Activated CD4-positive, alpha-beta T cell treated with anti-CD3 and anti-CD28 coated beads, Interleukin-2, amount 10 ng/mL, durations not matched to agents 24 days and 14 days (primary cell): ENCODE measurements at regions not wholly inside any gene's neighbourhood (a gene's known extent, or its start where the extent isn't known, plus 50 kb on each side); places are given as distances from the start of the nearest gene placed in this dataset.
A peak's percentile ranks its signal among the peaks of the same experiment; 100 is the strongest.
"Not testable (repeated sequence)": the region's sequence is repeated elsewhere in the genome, so short reads cannot be mapped to it uniquely, and the experiment has no call there.

Source experiments
- DNase-seq: peaks from one replicate; pipeline ENCODE4 v3.0.0; 2022
- H3K27ac Mint-ChIP-seq: one replicate; pipeline ENCODE4 v1.8.0; 2022; ENCODE audit warnings: mild to moderate bottlenecking, mixed read lengths
- H3K27me3 Mint-ChIP-seq: one replicate; pipeline ENCODE4 v1.8.0; 2022; ENCODE audit warnings: mixed read lengths
- H3K36me3 Mint-ChIP-seq: one replicate; pipeline ENCODE4 v1.8.0; 2022; ENCODE audit warnings: low read depth, mild to moderate bottlenecking, mixed read lengths
- H3K4me1 Mint-ChIP-seq: one replicate; pipeline ENCODE4 v1.8.0; 2021; ENCODE audit warnings: mixed read lengths
- H3K4me3 Mint-ChIP-seq: one replicate; pipeline ENCODE4 v1.8.0; 2022; ENCODE audit warnings: mild to moderate bottlenecking, moderate library complexity, mixed read lengths
- H3K9me3 Mint-ChIP-seq: one replicate; pipeline ENCODE4 v1.8.0; 2021; ENCODE audit warnings: mixed read lengths
- intact Hi-C: fragments of 100-400 bp; cut with micrococcal nuclease; formaldehyde crosslinking; loops from one replicate; pipeline ENCODE4 v1.15.1; 2023

GRCh38 chr12:62001424-62001823 is 258.8 kb upstream of the USP15 start:
- no peaks in the 10 kb centered on the region for H3K4me1 Mint-ChIP-seq

GRCh38 chr12:62003226-62003625 is 257.0 kb upstream of the USP15 start:
- Mint-ChIP-seq H3K9me3 (no peaks in the 10 kb centered on the region), H3K27me3 (peaks cover 2% of the 10 kb centered on the region), H3K27ac (no peak overlapping the region), H3K4me1 (no peaks in the 10 kb centered on the region), H3K4me3 (no peak overlapping the region), H3K36me3 (no peaks in the 10 kb centered on the region)
- intact Hi-C loops: no loop called here
- DNase-seq: no peak

More at GRCh38 chr12:62001424-62001823, 258.8 kb upstream of the USP15 start:
- Mint-ChIP-seq H3K27ac (no peak overlapping the region), H3K4me3 (no peak overlapping the region), H3K36me3 (no peaks in the 10 kb centered on the region), H3K9me3 (no peaks in the 10 kb centered on the region), H3K27me3 (no peaks in the 10 kb centered on the region)
- no peak for DNase-seq
- intact Hi-C loops: no loop called here

- Mint-ChIP-seq H3K9me3 (no peaks in the 10 kb centered on the region), H3K27me3 (peaks cover 2% of the 10 kb centered on the region), H3K4me3 (no peak overlapping the region), H3K4me1 (no peaks in the 10 kb centered on the region), H3K27ac (no peak overlapping the region), H3K36me3 (no peaks in the 10 kb centered on the region)
- intact Hi-C loops: no loop called here
- no peak for DNase-seq
These were observed 256.5 kb upstream of the USP15 start for GRCh38 chr12:62003701-62004100.

- intact Hi-C loops: loop anchor here (1.0 kb wide), 1 partner anchor 187 kb away; a partner anchor contains a TSS
- Mint-ChIP-seq H3K36me3 (no peaks in the 10 kb centered on the region), H3K4me3 (no peak overlapping the region)
These were observed 254.6 kb upstream of the USP15 start for GRCh38 chr12:62005615-62006014.

GRCh38 chr12:62006076-62006732 is 254.0 kb upstream of the USP15 start:
- H3K27ac Mint-ChIP-seq: no peak overlapping the region
- H3K4me1 Mint-ChIP-seq: no peaks in the 10 kb centered on the region
- no peaks in the 10 kb centered on the region for H3K9me3 Mint-ChIP-seq
- intact Hi-C loops: loop anchor here (1.0 kb wide), 1 partner anchor 186 kb away; a partner anchor contains a TSS
- no peaks in the 10 kb centered on the region for H3K36me3 Mint-ChIP-seq
- peak; percentile 70 for DNase-seq
- no peak overlapping the region for H3K4me3 Mint-ChIP-seq
- H3K27me3 Mint-ChIP-seq: peaks cover 2% of the 10 kb centered on the region

More at GRCh38 chr12:62005615-62006014, 254.6 kb upstream of the USP15 start:
- Mint-ChIP-seq H3K9me3 (no peaks in the 10 kb centered on the region), H3K27me3 (peaks cover 2% of the 10 kb centered on the region), H3K27ac (no peak overlapping the region), H3K4me1 (no peaks in the 10 kb centered on the region)
- DNase-seq: no peak

- intact Hi-C loops: no loop called here
- Mint-ChIP-seq H3K27ac (no peak overlapping the region), H3K9me3 (no peaks in the 10 kb centered on the region), H3K27me3 (peaks cover 2% of the 10 kb centered on the region), H3K4me3 (no peak overlapping the region), H3K4me1 (no peaks in the 10 kb centered on the region), H3K36me3 (no peaks in the 10 kb centered on the region)
- no peak for DNase-seq
These were observed 251.5 kb upstream of the USP15 start for GRCh38 chr12:62008703-62009102.

GRCh38 chr12:62009445-62009844 is 250.8 kb upstream of the USP15 start:
- DNase-seq: no peak
- H3K9me3 Mint-ChIP-seq: no peaks in the 10 kb centered on the region
- no peak overlapping the region for H3K4me3 Mint-ChIP-seq
- intact Hi-C loops: no loop called here
- no peak overlapping the region for H3K27ac Mint-ChIP-seq
- H3K4me1 Mint-ChIP-seq: no peaks in the 10 kb centered on the region
- no peaks in the 10 kb centered on the region for H3K36me3 Mint-ChIP-seq
- H3K27me3 Mint-ChIP-seq: peaks cover 2% of the 10 kb centered on the region

GRCh38 chr12:62010331-62010906 is 249.8 kb upstream of the USP15 start:
- H3K4me1 Mint-ChIP-seq, intact Hi-C loops, H3K4me3 Mint-ChIP-seq, H3K27me3 Mint-ChIP-seq, H3K9me3 Mint-ChIP-seq, H3K36me3 Mint-ChIP-seq, DNase-seq, H3K27ac Mint-ChIP-seq: not testable (repeated sequence)

GRCh38 chr12:62010973-62011372 is 249.2 kb upstream of the USP15 start:
- not testable (repeated sequence) for H3K9me3 Mint-ChIP-seq, DNase-seq, H3K4me1 Mint-ChIP-seq

GRCh38 chr12:62014330-62014729 is 245.9 kb upstream of the USP15 start:
- Mint-ChIP-seq H3K27ac (no peak overlapping the region), H3K4me1 (no peaks in the 10 kb centered on the region), H3K36me3 (no peaks in the 10 kb centered on the region), H3K9me3 (no peaks in the 10 kb centered on the region), H3K4me3 (no peak overlapping the region), H3K27me3 (peaks cover 7% of the 10 kb centered on the region)
- DNase-seq: no peak
- intact Hi-C loops: no loop called here

More at GRCh38 chr12:62010973-62011372, 249.2 kb upstream of the USP15 start:
- H3K27me3 Mint-ChIP-seq, H3K4me3 Mint-ChIP-seq, H3K27ac Mint-ChIP-seq, intact Hi-C loops, H3K36me3 Mint-ChIP-seq: not testable (repeated sequence)

- H3K4me3 Mint-ChIP-seq: no peak overlapping the region
- no peaks in the 10 kb centered on the region for H3K4me1 Mint-ChIP-seq
- intact Hi-C loops: no loop called here
- H3K27ac Mint-ChIP-seq: no peak overlapping the region
- H3K9me3 Mint-ChIP-seq: no peaks in the 10 kb centered on the region
- no peaks in the 10 kb centered on the region for H3K36me3 Mint-ChIP-seq
- no peak for DNase-seq
- peaks cover 7% of the 10 kb centered on the region for H3K27me3 Mint-ChIP-seq
These were observed 244.2 kb upstream of the USP15 start for GRCh38 chr12:62016021-62016420.

GRCh38 chr12:62021808-62022207 is 238.4 kb upstream of the USP15 start:
- no peak for DNase-seq
- H3K9me3 Mint-ChIP-seq: no peaks in the 10 kb centered on the region
- no peaks in the 10 kb centered on the region for H3K4me1 Mint-ChIP-seq
- no peak overlapping the region for H3K4me3 Mint-ChIP-seq
- no peaks in the 10 kb centered on the region for H3K27me3 Mint-ChIP-seq
- intact Hi-C loops: no loop called here
- H3K36me3 Mint-ChIP-seq: no peaks in the 10 kb centered on the region
- no peak overlapping the region for H3K27ac Mint-ChIP-seq

GRCh38 chr12:62028536-62028935 is 231.7 kb upstream of the USP15 start:
- H3K27ac Mint-ChIP-seq: no peak overlapping the region
- H3K36me3 Mint-ChIP-seq: no peaks in the 10 kb centered on the region
- H3K9me3 Mint-ChIP-seq: no peaks in the 10 kb centered on the region
- no peak overlapping the region for H3K4me3 Mint-ChIP-seq
- H3K27me3 Mint-ChIP-seq: no peaks in the 10 kb centered on the region
- intact Hi-C loops: no loop called here
- DNase-seq: no peak
- no peaks in the 10 kb centered on the region for H3K4me1 Mint-ChIP-seq

- H3K27ac Mint-ChIP-seq: no peak overlapping the region
- H3K9me3 Mint-ChIP-seq: no peaks in the 10 kb centered on the region
- no peaks in the 10 kb centered on the region for H3K36me3 Mint-ChIP-seq
- peaks cover 2% of the 10 kb centered on the region for H3K27me3 Mint-ChIP-seq
- intact Hi-C loops: no loop called here
- no peak overlapping the region for H3K4me3 Mint-ChIP-seq
- DNase-seq: no peak
- H3K4me1 Mint-ChIP-seq: no peaks in the 10 kb centered on the region
These were observed 227.3 kb upstream of the USP15 start for GRCh38 chr12:62032870-62033269.
